ENCODE measurements at regions not wholly inside any gene's neighbourhood (a gene's known extent, or its start where the extent isn't known, plus 50 kb on each side); places are given as distances from the start of the nearest gene placed in this dataset.

GRCh38 chr1:9477535-9477934 is 61.7 kb upstream of the SLC25A33 start:
- TF ChIP-seq POLR2AphosphoS5 (IDR thresholded peaks at IDR 0.05; ENCODE audit: low read depth, low read length), result no peak
- TF ChIP-seq CTCF (IDR thresholded peaks at IDR 0.05), result no peak
